ENCODE measurements at regions not wholly inside any gene's neighbourhood (a gene's known extent, or its start where the extent isn't known, plus 50 kb on each side); places are given as distances from the start of the nearest gene placed in this dataset.

- TF ChIP-seq JUND (IDR thresholded peaks at IDR 0.05) (no peak), NFIC (IDR thresholded peaks at IDR 0.05; ENCODE audit: borderline replicate concordance) (no peak), FOSL2 (IDR thresholded peaks at IDR 0.05; ENCODE audit: borderline replicate concordance, low read depth) (no peak), MXI1 (IDR thresholded peaks at IDR 0.05; ENCODE audit: low read depth, low read length) (no peak), PBX3 (IDR thresholded peaks at IDR 0.05) (no peak), GATA2 (CRISPR knock-in tag; IDR thresholded peaks at IDR 0.05) (no peak)
These were observed 92.9 kb downstream of the ACKR3 start (continued) for GRCh38 chr2:236662231-236663185.

GRCh38 chr2:236663287-236664101 lies 93.9 kb downstream of the ACKR3 start:
- DNase-seq: no peak
- TF ChIP-seq EZH2phosphoT487 (IDR thresholded peaks at IDR 0.05; ENCODE audit: borderline replicate concordance, low read depth) (no peak), MXI1 (IDR thresholded peaks at IDR 0.05; ENCODE audit: low read depth, low read length) (no peak), RCOR1 (IDR thresholded peaks at IDR 0.05; ENCODE audit: low read length) (no peak), FOXM1 (IDR thresholded peaks at IDR 0.05; ENCODE audit: low read depth) (no peak), SMC3 (IDR thresholded peaks at IDR 0.05; ENCODE audit: low read depth, low read length) (no peak), CHD2 (IDR thresholded peaks at IDR 0.05; ENCODE audit: low read length, partially characterized antibody) (no peak), IRF3 (IDR thresholded peaks at IDR 0.05; ENCODE audit: low read depth, low read length) (no peak), ZBTB33 (IDR thresholded peaks at IDR 0.05; ENCODE audit: borderline replicate concordance, low read depth) (no peak)
- Histone ChIP-seq H4K20me1 (ENCODE audit: insufficient read depth) (no peaks in the 10 kb centered on the region), H3K79me2 (ENCODE audit: insufficient read depth) (no peaks in the 10 kb centered on the region), H3K9me2 (no peaks in the 10 kb centered on the region), H3K36me3 (replicated peaks in 1 of 2; ENCODE audit: control insufficient read depth in 1 of 2, insufficient read depth in 2 of 2, low read length in 1 of 2) (no peaks in the 10 kb centered on the region), H2AFZ (ENCODE audit: low read depth) (no peak overlapping the region), H3K4me1 (ENCODE audit: control insufficient read depth in 1 of 2, insufficient read depth in 2 of 2, low read depth in 1 of 2, low read length in 1 of 2) (no peaks in the 10 kb centered on the region), H3K9me3 (no peaks in the 10 kb centered on the region), H3K27ac (ENCODE audit: low read depth in 2 of 2, low read length in 1 of 2) (no peak overlapping the region), H3F3A (replicated peaks; ENCODE audit: insufficient read depth) (no peaks in the 10 kb centered on the region), H3K9ac (no peak overlapping the region), H3K4me3 (ENCODE audit: low read depth in 2 of 2, low read length in 1 of 2) (no peak overlapping the region), H3K4me2 (no peak overlapping the region), H3K27me3 (ENCODE audit: insufficient read depth) (peaks cover 22% of the 10 kb centered on the region; the same call in 1 of the 2 replicates)
- 29% methylated on average over 17 of the region's 17 CpGs for WGBS (ENCODE audit: low lambda C conversion rate)
- ChIA-PET CTCF (no interaction called here), POLR2A (no interaction called here)
